IPS-NIHi11 (cell line): ENCODE measurements at regions not wholly inside any gene's neighbourhood (a gene's known extent, or its start where the extent isn't known, plus 50 kb on each side); places are given as distances from the start of the nearest gene placed in this dataset.

Source experiments
- DNase-seq: peaks from one replicate; pipeline ENCODE4 v3.0.0; 2012; ENCODE audit warnings: mixed read lengths, low spot score

DNA sequence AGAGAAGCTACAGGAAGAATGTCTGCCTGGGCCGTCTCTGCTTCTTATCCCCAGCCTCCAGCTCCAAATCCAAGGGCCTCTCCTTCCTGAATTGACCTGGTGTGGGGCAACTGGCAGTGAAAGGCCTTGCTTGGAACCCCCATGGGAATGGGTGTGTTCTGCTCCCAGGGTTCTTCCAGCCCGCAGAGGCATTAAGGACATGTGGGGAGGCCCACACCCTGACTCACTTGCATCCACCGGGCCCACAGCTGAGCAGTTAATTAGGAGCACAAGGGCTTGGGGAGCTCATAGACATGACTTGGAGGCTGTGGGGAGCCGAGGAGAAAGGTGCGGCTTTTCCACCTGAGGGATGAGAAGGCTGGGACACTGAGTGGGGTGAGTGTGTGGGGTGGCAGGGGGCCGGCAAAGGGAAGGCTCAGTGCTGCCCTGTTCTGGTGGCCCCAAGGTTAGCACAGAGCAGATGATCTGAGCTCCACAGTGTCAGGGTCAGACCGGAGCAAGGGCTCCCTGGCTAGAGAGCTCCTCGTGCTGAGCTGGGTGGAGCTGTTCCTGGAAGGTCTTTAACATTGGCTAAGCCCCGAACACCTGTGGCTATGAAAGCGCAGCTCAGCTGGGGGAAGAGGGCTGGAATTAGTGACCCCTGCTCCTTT, 64.5 kb upstream of the NECTIN1 start:
- peak; percentile 42 for DNase-seq

DNA sequence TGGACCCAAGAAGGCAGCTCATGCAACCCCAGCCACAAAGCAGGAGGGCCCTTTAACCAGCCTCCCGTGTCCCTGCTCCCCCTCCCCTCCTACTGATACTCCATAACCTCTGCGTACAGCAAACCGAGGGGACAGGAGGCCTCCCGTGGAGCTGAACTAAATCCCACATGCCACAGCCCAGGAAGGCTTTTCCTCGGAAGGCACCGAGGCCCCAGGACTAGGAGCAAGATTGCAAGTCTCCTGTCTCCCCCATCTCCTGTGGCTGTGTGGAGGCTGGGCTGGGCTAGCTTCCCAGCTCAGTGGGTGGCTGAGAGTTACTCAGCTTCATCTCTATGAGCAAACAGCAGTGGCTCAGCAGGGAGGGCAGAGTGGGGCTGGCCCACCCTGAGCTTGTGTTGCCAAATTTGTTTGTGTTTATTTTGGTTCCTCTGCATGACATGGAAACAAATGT, 62.7 kb upstream of the NECTIN1 start:
- DNase-seq, result peak; percentile 42

DNA sequence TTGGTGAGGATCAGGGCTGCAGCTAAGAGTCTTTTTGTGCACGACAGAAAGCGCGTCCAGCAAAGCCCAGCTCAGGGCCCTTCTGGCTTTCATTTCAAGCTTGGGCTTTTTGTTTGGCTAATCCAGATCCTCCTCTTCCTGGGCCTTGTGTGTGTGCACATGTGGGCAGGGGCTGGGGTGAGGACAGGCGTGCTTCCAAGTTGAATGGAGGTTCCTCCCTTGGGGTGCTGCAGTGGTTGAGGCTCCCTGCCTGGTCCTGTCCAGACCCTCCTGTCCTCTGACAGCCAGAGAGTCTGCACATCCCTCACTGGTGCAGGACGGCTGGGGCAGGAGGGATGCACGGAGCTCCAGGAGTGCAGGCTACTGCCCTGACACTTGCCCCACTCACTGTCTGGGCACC, 62.0 kb upstream of the NECTIN1 start:
- DNase-seq, result no peak

DNA sequence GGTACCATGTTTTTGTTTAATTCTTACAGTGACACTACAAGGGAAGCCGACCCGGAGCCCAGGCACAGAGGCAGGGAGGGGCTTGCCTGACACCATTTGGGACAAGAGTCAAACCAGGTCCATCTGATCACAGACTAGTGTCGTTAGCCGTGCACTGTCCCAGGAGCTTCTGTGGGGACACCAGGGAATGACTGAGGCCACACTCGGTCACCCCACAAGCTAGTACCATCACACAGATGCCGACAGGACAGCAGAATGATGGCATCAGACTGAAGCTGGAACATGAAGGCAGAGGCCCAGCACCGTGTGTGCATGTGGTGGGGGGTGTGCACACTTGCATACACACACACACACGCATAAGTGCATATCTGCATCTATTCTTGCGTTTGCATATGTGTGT, 61.5 kb upstream of the NECTIN1 start:
- no peak for DNase-seq

DNA sequence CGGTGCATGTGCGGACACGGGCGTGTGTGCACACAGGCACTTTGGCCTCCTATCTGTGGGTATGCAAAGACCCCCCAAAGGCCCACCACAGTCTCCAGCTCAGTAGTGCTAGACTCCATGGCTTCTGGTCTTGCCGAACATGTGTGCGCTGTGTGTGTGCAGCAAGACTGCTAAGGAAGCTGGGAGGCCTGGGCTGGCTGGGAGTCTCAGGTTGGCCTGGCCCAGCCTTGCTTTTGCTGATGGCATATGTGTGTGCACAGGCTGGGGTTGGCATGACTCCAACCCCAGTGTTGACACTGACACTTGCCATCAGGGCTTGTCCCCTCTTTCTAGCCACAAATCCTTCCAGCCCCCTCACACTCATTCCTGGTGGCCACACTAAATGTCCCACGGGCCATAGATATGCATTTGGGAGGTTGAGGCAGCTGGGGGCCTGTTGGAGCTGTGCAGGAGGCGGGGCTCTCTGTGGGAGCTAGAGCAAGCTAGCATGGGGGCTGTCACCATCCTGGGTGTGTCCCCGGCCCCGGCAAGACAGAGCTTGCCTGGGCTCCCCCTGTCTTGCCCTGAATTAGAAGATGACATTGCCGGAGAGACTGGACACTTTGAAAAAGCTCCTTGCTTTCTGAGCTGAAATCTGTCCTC, 60.9 kb upstream of the NECTIN1 start:
- no peak for DNase-seq

DNA sequence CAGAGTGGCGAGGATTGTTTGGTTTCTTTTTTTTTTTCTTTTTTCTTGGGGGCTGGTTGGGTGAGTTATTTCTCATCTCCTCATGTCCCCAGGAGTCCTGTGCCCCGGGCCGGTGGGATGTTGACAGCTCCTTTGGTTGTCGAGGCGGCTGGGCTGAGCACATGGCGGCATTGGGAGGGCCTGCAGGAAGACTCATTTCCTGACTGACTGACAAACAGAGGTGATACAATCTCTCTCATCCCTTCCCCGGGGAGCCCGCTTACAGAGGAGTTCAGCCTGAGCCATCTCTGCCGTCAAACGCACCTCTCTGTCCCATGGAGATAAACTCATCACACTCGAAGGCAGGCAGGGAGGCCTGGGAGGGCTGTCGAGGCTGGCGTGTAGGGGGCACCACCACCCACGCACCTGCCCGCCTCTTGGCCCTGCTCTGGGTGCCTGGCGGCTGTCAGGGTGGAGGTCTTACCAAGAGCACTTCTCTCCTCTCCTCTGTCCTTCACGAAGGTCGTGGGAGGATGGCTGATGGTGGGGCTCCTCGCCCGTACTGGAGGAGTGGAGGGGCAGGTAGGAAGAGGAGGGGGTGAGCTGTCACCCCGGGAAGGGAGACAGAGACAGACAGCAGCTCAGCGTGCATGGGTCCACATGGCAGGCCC, 60.0 kb upstream of the NECTIN1 start:
- DNase-seq, result peak; percentile 31

DNA sequence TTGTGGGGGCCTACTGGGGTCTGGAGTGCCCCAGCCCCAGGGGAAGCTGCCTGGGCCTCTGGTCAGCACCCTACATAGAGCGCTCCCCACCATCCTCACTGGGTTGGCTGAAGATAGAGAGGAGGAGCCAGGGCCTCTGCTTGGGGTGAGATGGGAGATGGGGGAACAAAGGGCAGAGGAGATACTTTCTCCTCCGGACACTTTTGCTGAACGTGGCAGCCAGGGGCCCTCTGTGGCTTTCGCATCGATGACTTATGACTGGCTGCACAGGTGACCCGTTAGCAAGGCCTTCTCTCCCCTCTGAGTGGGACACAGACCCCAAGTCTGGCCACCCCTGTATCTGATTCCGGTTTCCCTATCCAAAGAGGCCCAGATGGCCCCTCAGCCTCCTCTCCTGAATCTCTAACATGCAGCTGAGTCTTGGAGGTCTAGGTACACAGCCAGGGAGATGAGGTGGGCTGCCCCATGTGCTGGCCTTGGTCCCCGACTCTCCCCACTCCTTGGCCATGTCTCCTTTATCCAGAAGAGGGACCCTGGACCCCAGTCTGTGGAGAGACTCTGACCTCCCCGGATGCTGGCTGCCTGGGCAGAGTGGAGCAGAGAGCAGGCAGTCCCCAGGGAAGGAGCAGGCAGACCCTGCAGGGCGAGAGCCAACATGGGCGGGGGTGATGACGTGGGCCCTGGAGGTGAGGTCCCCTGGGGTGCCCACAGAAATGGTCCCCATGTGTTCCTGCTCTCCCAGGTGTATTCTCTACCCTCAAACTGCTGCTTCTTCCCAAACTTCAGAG, 59.3 kb upstream of the NECTIN1 start:
- DNase-seq, result peak; percentile 25

DNA sequence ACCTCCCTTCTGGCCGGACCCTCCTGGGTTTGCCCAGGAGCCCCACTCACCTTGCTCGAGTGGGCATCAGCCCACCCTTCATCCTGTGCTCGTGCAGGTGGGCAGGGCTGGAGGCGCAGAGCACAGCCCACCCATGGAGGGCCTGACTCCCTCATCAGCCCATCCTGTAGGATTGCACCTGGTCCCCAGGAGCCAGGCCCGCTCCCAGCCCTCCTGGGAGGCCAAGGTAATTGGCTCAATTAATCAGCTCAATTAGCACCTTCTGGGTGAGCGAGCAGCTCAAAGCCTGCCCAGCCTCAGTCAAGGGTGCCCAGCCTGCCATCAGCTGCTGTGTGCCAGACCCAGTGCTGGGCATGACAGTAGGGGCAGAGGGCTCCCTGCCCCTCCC, 58.1 kb upstream of the NECTIN1 start:
- no peak for DNase-seq

DNA sequence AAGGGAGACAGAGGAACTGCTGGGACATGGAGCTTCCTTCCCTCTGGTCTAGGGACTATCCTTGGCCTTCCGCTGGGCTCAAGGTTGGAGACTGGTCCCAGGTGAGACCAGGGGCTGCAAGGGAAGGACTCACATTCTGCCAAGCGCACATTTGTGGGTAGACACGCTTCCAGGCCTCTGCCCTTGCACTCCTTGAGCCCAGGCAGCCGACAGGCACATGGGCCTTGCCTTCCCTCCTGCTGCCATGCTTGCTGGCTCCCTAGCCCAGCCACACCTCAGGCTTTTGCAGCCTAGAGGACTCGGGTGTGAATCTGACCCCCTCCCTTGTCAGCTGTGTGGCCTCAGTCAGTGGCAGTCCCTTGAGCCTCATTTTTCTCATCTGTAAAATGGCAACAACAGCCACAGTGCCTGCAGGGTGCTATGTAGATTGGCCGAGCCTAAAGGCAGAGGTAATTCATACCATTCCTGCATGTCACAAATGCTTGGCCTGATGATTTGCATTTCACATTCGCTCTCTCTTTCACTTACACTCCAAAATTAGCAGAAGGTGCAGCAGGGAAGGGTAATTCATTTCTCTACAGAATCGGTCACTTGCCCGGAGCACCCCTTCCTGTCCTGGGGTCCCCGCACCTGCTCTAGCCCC, 57.6 kb upstream of the NECTIN1 start:
- no peak for DNase-seq

DNA sequence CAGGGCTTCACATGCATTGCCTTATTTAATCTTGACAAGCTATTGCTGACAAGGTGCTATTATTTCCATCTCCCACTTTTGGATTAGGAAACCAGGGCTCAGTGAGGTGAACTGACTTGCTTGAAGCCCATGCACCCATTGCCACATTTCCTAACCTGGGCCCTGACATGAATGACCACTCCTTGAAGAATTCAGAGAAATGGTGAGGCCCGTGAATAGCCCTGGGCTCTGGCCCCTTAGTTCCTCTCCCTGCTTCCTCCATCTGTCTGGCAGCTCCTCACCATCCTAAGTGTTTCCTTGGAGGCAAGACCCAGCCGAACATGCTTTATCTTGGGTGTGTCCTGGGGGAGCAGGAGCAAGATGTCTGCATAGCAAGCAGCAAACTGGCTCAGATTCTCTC, 56.1 kb upstream of the NECTIN1 start:
- DNase-seq, result no peak

DNA sequence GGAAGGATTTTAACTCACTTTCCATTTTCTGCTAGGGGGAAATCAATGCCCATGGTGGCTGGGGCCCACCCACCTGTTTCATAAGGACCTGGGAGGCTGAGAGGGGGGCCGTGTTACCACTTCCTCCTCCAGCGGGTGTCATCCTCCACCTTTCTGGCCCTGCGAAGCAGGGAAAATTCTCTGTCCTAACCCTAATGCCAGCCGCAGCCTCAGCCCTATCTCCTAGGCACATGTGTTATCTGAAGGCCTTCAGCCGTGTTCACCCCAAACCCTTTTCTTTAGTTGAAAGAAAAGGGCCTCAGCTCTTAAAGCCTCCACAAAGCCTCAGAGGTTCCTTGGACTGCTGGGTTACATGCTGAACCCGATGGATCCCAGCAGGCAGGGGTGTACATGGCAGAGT, 55.4 kb upstream of the NECTIN1 start:
- DNase-seq, result no peak

DNA sequence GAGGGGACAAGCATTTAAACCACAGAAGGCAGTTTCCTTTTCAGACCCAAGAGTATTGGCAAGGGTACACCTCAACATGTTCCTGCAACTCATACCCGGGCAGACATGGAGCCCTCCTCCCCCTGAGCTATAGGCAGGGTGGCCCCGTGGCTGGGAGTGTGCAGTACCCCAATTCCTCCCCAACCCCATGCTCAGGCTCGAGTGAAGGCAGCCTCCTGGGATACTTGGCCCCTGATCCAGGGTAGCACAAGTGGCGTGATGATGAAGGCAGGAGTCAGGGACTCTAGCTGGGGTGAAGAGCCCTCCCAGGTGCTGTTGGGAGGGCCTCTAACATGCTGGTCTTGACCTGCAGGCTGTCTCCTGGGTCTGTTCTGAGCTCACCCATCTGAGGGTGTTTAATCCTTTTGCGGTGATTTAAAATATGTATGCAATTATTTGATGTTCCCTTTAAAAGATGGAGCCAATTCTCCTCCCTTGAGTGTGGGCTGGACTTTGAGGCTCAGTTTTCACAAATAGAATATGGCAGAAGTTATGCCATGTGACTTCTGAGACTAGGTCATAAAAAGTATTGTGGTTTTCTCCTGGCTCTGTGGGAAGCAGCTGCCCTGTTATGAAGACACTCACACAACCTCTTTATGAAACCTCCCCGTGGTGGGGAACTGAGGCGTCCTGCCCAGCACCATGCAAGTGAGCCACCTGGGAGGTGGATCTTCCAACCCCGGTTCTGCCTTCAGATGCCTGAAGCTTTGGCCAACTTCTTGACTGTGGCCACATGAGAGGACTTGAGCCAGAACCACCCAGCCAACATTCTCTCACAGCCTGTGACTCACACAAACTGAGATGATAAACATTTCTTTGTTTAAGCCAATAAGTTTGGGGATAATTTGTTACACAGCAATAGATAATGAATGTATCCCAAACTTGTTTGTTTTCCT, 54.7 kb upstream of the NECTIN1 start:
- DNase-seq, result no peak

DNA sequence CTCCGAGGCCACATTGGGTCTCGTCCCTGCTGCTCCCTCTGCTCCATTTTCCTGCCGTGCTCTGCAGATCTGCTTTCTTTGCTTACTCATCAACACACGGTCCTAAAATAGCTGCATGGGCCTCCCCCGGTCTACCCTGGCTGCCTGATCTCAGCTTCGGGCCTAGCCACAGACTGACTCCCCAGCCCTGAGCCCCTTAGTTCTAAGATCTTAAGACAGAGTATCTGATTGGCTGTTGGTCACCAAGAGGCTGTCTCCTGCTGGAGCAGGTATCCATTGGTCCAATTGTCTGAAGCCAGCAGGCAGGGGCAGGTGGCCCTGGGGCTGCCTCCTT, 53.7 kb upstream of the NECTIN1 start:
- peak; percentile 54 for DNase-seq

DNA sequence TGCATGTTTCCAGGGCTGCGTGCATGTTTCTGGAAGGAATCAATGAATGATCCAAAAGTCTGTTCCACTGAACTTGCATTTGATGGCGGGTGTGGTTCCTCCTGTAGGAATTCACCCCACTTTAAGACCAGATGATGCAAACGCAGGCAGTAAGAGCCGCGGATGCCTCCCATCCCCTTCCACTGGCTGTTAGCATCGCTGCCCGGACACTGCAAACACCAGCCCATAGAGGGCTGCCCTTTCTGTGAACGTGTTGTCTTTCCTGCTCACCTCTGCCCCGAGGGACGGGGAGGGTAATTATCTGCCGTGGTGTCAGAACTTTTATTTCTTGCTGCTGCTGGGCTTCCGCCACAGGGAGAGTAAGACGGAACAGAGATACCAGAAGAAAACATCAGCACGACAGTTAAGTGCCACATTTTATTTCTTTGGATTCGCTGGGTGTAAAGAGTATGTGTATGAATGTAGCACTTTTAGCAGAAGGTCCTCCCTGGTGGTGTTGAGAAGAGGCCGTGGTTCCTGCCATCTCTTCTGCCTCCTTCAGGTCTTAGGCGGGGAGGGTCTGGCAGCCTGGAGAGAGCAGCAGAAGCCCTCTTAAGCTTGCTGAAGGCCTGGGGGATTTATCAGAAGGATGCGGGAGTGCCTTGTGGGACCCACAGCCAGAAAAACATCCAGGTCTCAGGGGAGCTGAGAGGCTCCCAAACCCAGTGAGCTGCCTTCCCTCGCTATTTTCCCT, 53.2 kb upstream of the NECTIN1 start:
- DNase-seq, result peak; percentile 75

DNA sequence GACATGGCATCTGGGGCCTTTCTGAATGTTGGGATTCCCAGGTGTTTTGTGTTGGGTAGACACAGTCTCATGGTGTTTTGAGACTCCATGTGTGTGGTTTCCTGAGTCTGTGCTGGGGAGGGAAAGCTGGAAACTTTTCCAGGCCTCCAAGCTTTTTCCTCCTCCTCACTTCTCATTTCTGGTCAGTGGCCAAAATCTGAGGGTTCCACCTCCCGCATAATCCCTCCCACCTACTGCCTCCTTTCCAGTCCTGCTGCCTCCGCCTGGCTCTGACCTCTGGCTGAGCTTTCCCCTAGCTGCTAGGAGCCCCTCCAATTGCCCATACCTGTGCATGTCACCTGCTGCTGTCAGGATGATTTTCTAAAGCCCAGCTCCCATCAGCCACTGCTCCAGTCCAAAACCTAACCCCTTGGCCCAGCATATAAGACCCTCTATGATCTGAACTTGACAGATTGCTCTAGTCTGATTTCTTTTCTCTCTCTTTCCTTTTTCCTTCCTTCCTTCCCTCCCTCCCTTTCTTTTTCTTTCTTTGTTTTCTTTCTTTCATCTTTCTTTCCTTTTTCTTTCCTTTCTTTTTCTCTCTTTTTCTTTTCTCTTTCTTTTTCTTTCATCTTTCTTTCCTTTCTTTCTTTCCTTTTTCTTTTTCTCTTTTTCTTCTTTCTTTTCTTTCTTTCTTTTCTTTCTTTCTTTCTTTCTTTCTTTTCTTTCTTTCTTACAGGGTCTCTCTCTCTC, 51.4 kb upstream of the NECTIN1 start:
- DNase-seq, result no peak

DNA sequence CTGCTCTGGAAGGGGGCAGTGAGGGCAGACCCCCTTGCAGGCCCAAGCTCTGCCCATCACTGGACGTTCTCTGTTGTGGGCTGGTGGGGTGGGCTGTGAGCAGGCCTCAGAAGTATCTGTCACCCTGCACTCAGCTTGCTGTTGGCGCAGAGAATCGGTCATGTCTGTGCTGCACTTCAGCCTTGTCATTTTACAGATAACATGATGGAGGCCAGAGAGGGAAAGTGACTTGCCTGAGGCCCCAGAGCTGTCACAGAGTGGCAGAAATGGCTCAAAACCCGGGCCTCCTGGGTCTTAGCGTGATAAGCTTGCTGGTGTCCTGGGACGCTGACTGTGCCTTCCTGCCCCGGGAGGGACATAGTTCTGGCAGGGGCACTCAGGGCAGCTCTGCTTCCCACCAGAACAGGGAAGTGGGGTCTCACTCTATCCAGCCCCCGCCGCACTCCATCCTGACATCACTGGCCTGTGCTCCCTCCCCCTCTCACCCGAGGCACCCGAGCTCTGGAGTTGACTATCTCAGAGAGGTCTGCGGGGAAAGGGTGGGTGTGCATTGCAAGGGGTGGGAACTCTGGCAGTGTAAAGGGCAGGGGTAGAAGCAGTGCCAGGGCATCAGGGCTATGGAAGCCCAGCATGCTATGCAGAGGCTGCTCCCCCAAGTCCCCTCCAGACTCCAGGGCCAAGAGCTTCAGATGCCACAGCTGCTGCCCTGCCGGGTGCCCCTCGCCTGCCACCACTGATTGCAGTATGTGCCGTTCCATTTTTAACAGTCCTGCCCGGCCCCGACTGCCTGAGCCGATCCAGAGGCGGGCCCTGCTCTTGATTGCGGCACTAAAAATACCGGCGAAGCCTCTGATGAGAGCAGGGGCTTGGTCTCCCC, 50.4 kb upstream of the NECTIN1 start:
- no peak for DNase-seq
